IMR-90 (cell line): ENCODE measurements at regions not wholly inside any gene's neighbourhood (a gene's known extent, or its start where the extent isn't known, plus 50 kb on each side); places are given as distances from the start of the nearest gene placed in this dataset.

ENCODE experiments used
- ATAC-seq: fragments of 200-7000 bp; cut with Tn5 transposase; 2 replicates; pipeline ENCODE4 v1.9.1; 2020; ENCODE audit warnings: low read depth, mild to moderate bottlenecking, moderate library complexity
- BruUV-seq: library from RNA; stranded (reverse); fragments of 400-500 nt; replicated peaks from 2 replicates; lab custom pipeline; 2021; lab: Mats Ljungman, UMichigan
- CTCF ChIA-PET: fragments of 300-600 bp; formaldehyde crosslinking; extraction: SDS; loops from one replicate; lab custom pipeline; 2021; ENCODE audit warnings: antibody characterized with exemption; lab: Yijun Ruan, JAX
- POLR2A ChIA-PET: fragments of 300-600 bp; sonication (Branson Sonifier 250); formaldehyde crosslinking; loops from one replicate; lab custom pipeline; 2022; ENCODE audit warnings: antibody characterized with exemption; ENCODE audit not compliant: unreplicated experiment; lab: Charles Lee
- DNase-seq: peaks from one replicate; pipeline ENCODE4 v3.0.0; 2013
- H2AFZ ChIP-seq: replicated peaks from 2 replicates; pipeline ENCODE3; 2013; ENCODE audit warnings: low read length, mild to moderate bottlenecking; ENCODE audit not compliant: poor library complexity
- H2AK5ac ChIP-seq: 2 replicates; pipeline ENCODE4 v1.6.1; 2013; ENCODE audit warnings: low read depth, low read length, inconsistent platforms
- H2AK9ac ChIP-seq: replicated peaks from 2 replicates; pipeline ENCODE3; 2013; ENCODE audit warnings: mild to moderate bottlenecking, low read depth, low read length, moderate library complexity; ENCODE audit not compliant: poor library complexity
- H2BK120ac ChIP-seq: 2 replicates; pipeline ENCODE4 v1.6.1; 2013; ENCODE audit warnings: low read depth, low read length, inconsistent platforms
- H2BK15ac ChIP-seq: 3 replicates; pipeline ENCODE4 v1.6.1; 2013; ENCODE audit warnings: low read depth, low read length, inconsistent platforms
- H2BK20ac ChIP-seq: 2 replicates; pipeline ENCODE4 v1.6.1; 2013; ENCODE audit warnings: low read depth, mild to moderate bottlenecking, inconsistent platforms, low read length, moderate library complexity
- H2BK5ac ChIP-seq: 2 replicates; pipeline ENCODE4 v1.6.1; 2013; ENCODE audit warnings: mild to moderate bottlenecking, low read depth, low read length, inconsistent platforms; ENCODE audit not compliant: poor library complexity, severe bottlenecking
- H3K14ac ChIP-seq: replicated peaks from 2 replicates; pipeline ENCODE4 v1.6.1; 2013; ENCODE audit warnings: low read depth, low read length, inconsistent platforms
- H3K18ac ChIP-seq: 2 replicates; pipeline ENCODE4 v1.6.1; 2013; ENCODE audit warnings: low read depth, low read length, control low read depth
- H3K23ac ChIP-seq: 2 replicates; pipeline ENCODE4 v1.6.1; 2013; ENCODE audit warnings: low read depth, low read length, inconsistent platforms
- H3K27ac ChIP-seq: 2 replicates; pipeline ENCODE4 v1.5.1; 2013; ENCODE audit warnings: mild to moderate bottlenecking, control low read depth, low read length; ENCODE audit not compliant: insufficient read depth
- H3K27me3 ChIP-seq: 2 replicates; pipeline ENCODE4 v1.6.1; 2013; ENCODE audit warnings: low read length; ENCODE audit not compliant: control insufficient read depth, insufficient read depth
- H3K36me3 ChIP-seq: 2 replicates; pipeline ENCODE4 v1.6.1; 2013; ENCODE audit warnings: low read length, mixed read lengths; ENCODE audit not compliant: control insufficient read depth, insufficient read depth
- H3K4ac ChIP-seq: 2 replicates; pipeline ENCODE4 v1.6.1; 2013; ENCODE audit warnings: low read depth, low read length, inconsistent platforms
- H3K4me1 ChIP-seq: 2 replicates; pipeline ENCODE4 v1.6.1; 2013; ENCODE audit warnings: low read length, mixed read lengths; ENCODE audit not compliant: control insufficient read depth, insufficient read depth
- H3K4me2 ChIP-seq: 2 replicates; pipeline ENCODE4 v1.6.1; 2013; ENCODE audit warnings: low read depth, mild to moderate bottlenecking, control low read depth, low read length, moderate library complexity
- H3K4me3 ChIP-seq: 2 replicates; pipeline ENCODE4 v1.5.1; 2013; ENCODE audit warnings: low read depth, mild to moderate bottlenecking, control low read depth, low read length, moderate library complexity; ENCODE audit not compliant: insufficient read depth
- H3K56ac ChIP-seq: 2 replicates; pipeline ENCODE4 v1.6.1; 2013; ENCODE audit warnings: low read length, inconsistent platforms; ENCODE audit not compliant: insufficient read depth; ENCODE audit errors: extremely low read depth
- H3K79me1 ChIP-seq, 2 experiments: 2 replicates each; pipeline ENCODE4 v1.6.1; 2013; ENCODE audit warnings: low read length in 2 of 2, inconsistent platforms in 1 of 2, low read depth in 1 of 2
- H3K9ac ChIP-seq: 2 replicates; pipeline ENCODE4 v1.6.1; 2013; ENCODE audit warnings: low read depth, low read length, control low read depth
- H3K9me1 ChIP-seq: 2 replicates; pipeline ENCODE4 v1.6.1; 2013; ENCODE audit warnings: low read length, inconsistent platforms; ENCODE audit not compliant: insufficient read depth
- H3K9me3 ChIP-seq: 2 replicates; pipeline ENCODE4 v1.6.1; 2013; ENCODE audit warnings: low read length; ENCODE audit not compliant: control insufficient read depth, insufficient read depth
- H4K20me1 ChIP-seq: 2 replicates; pipeline ENCODE4 v1.6.1; 2013; ENCODE audit warnings: low read length, inconsistent platforms; ENCODE audit not compliant: insufficient read depth
- H4K5ac ChIP-seq: 2 replicates; pipeline ENCODE4 v1.6.1; 2013; ENCODE audit warnings: mild to moderate bottlenecking, low read depth, low read length, control low read depth
- H4K8ac ChIP-seq, 2 experiments: 2 replicates each; pipeline ENCODE4 v1.6.1; 2013; ENCODE audit warnings: low read depth in 2 of 2, low read length in 2 of 2, control low read depth in 1 of 2, inconsistent platforms in 1 of 2
- H4K91ac ChIP-seq: 2 replicates; pipeline ENCODE4 v1.6.1; 2013; ENCODE audit warnings: low read depth, low read length, inconsistent platforms; ENCODE audit not compliant: insufficient read depth
- CEBPB ChIP-seq: IDR thresholded peaks from 2 replicates; pipeline ENCODE4 v1.6.1; 2012; ENCODE audit warnings: low read depth, low read length, improper control_type of control experiment
- CHD1 ChIP-seq: IDR thresholded peaks from 2 replicates; pipeline ENCODE4 v1.6.1; 2012; ENCODE audit warnings: low read depth, low read length, improper control_type of control experiment
- CTCF ChIP-seq: conservative IDR thresholded peaks from 2 replicates; pipeline ENCODE4 v1.5.1; 2012; ENCODE audit warnings: mild to moderate bottlenecking, low read depth, low read length, improper control_type of control experiment
- ELK1 ChIP-seq: fragments of 150-350 bp; IDR thresholded peaks from 2 replicates; pipeline ENCODE4 v1.6.1; 2016; ENCODE audit warnings: low read depth, mild to moderate bottlenecking, low read length, moderate library complexity, borderline replicate concordance
- FOS ChIP-seq: fragments of 150-350 bp; IDR thresholded peaks from 2 replicates; pipeline ENCODE4 v1.6.1; 2016; ENCODE audit warnings: low read depth, low read length
- MAFK ChIP-seq: IDR thresholded peaks from 2 replicates; pipeline ENCODE4 v1.6.1; 2012; ENCODE audit warnings: low read depth, low read length, improper control_type of control experiment
- MAZ ChIP-seq: IDR thresholded peaks from 2 replicates; pipeline ENCODE4 v1.6.1; 2012; ENCODE audit warnings: low read depth, mild to moderate bottlenecking, low read length, improper control_type of control experiment, moderate library complexity, borderline replicate concordance
- MXI1 ChIP-seq: IDR thresholded peaks from 2 replicates; pipeline ENCODE4 v1.6.1; 2012; ENCODE audit warnings: low read depth, mild to moderate bottlenecking, low read length, moderate library complexity, borderline replicate concordance
- NFE2L2 ChIP-seq: fragments of 150-350 bp; IDR thresholded peaks from 2 replicates; pipeline ENCODE4 v1.6.1; 2016; ENCODE audit warnings: low read depth, mild to moderate bottlenecking, low read length
- POLR2A ChIP-seq: IDR thresholded peaks from 2 replicates; pipeline ENCODE4 v1.6.1; 2012; ENCODE audit warnings: mild to moderate bottlenecking, low read depth, low read length
- RAD21 ChIP-seq: IDR thresholded peaks from 2 replicates; pipeline ENCODE4 v1.6.1; 2012; ENCODE audit warnings: low read length, improper control_type of control experiment
- RCOR1 ChIP-seq: IDR thresholded peaks from 2 replicates; pipeline ENCODE4 v1.6.1; 2012; ENCODE audit warnings: mild to moderate bottlenecking, low read length, improper control_type of control experiment; ENCODE audit not compliant: insufficient replicate concordance
- RFX5 ChIP-seq: IDR thresholded peaks from 2 replicates; pipeline ENCODE4 v1.8.0; 2012; ENCODE audit warnings: low read depth, mild to moderate bottlenecking, low read length, moderate library complexity
- SMC3 ChIP-seq: fragments of 150-350 bp; IDR thresholded peaks from 2 replicates; pipeline ENCODE4 v1.6.1; 2016; ENCODE audit warnings: low read depth, mild to moderate bottlenecking, antibody characterized with exemption, low read length, moderate library complexity
- USF2 ChIP-seq: fragments of 150-350 bp; IDR thresholded peaks from 2 replicates; pipeline ENCODE4 v1.6.1; 2017; ENCODE audit warnings: mild to moderate bottlenecking, antibody characterized with exemption, low read length, low read depth
- WGBS, 2 experiments: methylation state at CpG; one replicate each; pipeline versions ENCODE4 v1.1.5 to v1.1.7; 2013; ENCODE audit warnings: missing lambda C conversion rate in 2 of 2; ENCODE audit not compliant: insufficient read length in 1 of 2; ENCODE audit errors: extremely low coverage in 2 of 2; 5-methylcytosine and 5-hydroxymethylcytosine counted together
- dilution Hi-C: fragments of 300-500 bp; cut with HindIII; formaldehyde crosslinking; loops from one replicate; pipeline ENCODE4 v1.14.3; 2018; ENCODE audit warnings: low sequenced_read_pairs; ENCODE audit not compliant: unreplicated experiment
- in situ Hi-C: fragments of 300-500 bp; cut with MboI; formaldehyde crosslinking; loops from 3 replicates; pipeline ENCODE4 v1.14.3; 2019; ENCODE audit warnings: low sequenced_read_pairs, inconsistent platforms, mixed read lengths
- intact Hi-C: fragments of 100-400 bp; cut with micrococcal nuclease; formaldehyde crosslinking; loops from 2 replicates; pipeline ENCODE4 v1.10.0; 2022

GRCh38 chr11:110032957-110033570 is 60.1 kb upstream of the ZC3H12C start:
- ChIA-PET POLR2A (no interaction called here), CTCF (interaction anchor here (1.0 kb wide), 1 partner anchor 12 kb away, joined by 4 read pairs; no protein-coding TSS in a partner anchor)
- BruUV-seq: no TSS peak
- no peak for TF ChIP-seq SMC3
- TF ChIP-seq CHD1: no peak
- TF ChIP-seq ELK1: no peak
- TF ChIP-seq CTCF: no peak
- TF ChIP-seq MAFK: no peak
- TF ChIP-seq MAZ: no peak
- TF ChIP-seq RAD21: no peak
- no peak for TF ChIP-seq FOS
- no peak for TF ChIP-seq RCOR1
- no peak for TF ChIP-seq POLR2A
- no peak for TF ChIP-seq MXI1
- no peak for TF ChIP-seq RFX5
- no peak for TF ChIP-seq NFE2L2
- no peak for TF ChIP-seq CEBPB
- no peak for TF ChIP-seq USF2
- Histone ChIP-seq H4K5ac (no peak overlapping the region), H3K9ac (no peak overlapping the region), H2BK20ac (peak overlapping the region; percentile 29; the same call in 1 of the 2 replicates), H2BK15ac (no peak overlapping the region), H3K4me3 (no peak overlapping the region), H3K56ac (no peak overlapping the region), H3K36me3 (no peaks in the 10 kb centered on the region), H3K27me3 (no peaks in the 10 kb centered on the region), H3K79me1 (no peaks in the 10 kb centered on the region), H4K8ac (no peak overlapping the region), H3K4ac (no peak overlapping the region), H3K4me1 (peaks cover 2% of the 10 kb centered on the region; the same call in 1 of the 2 replicates), H2AFZ (no peak overlapping the region), H2AK9ac (no peak overlapping the region), H3K18ac (no peak overlapping the region), H2AK5ac (no peak overlapping the region), H3K27ac (no peak overlapping the region), H4K20me1 (no peaks in the 10 kb centered on the region), H3K9me1 (no peaks in the 10 kb centered on the region), H3K4me2 (no peak overlapping the region), H3K14ac (no peak overlapping the region), H2BK5ac (no peak overlapping the region), H2BK120ac (no peak overlapping the region), H3K9me3 (no peaks in the 10 kb centered on the region), H3K23ac (no peak overlapping the region), H4K91ac (no peak overlapping the region)
- intact Hi-C loops: no loop called here
- dilution Hi-C loops: no loop called here
- in situ Hi-C loops: no loop called here
- no CpG with 5 or more reads among the region's 1 CpG for WGBS, 2 experiments
- DNase-seq (no peak), ATAC-seq (no peak)
